ENCODE measurements at regions not wholly inside any gene's neighbourhood (a gene's known extent, or its start where the extent isn't known, plus 50 kb on each side); places are given as distances from the start of the nearest gene placed in this dataset.
A peak's percentile ranks its signal among the peaks of the same experiment; 100 is the strongest.
"Not testable (repeated sequence)": the region's sequence is repeated elsewhere in the genome, so short reads cannot be mapped to it uniquely, and the experiment has no call there.

DNA sequence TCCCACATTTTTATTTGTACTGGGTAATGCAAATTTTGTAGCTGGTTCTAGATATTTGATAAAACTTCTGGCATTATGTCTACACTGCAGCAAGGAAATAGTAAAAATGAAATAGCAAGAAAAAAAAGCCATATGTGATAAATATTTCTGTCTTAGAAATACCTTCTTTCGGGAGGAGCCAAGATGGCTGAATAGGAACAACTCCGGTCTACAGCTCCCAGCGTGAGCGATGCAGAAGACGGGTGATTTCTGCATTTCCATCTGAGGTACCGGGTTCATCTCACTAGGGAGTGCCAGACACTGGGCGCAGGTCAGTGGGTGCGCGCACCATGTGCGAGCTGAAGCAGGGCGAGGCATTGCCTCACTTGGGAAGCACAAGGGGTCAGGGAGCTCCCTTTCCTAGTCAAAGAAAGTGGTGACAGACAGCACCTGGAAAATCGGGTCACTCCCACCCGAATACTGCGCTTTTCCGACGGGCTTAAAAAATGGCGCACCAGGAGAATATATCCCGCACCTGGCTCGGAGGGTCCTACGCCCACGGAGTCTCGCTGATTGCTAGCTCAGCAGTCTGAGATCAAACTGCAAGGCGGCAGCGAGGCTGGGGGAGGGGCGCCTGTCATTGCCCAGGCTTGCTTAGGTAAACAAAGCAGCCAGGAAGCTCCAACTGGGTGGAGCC is 461.4 kb downstream of the ZWINT start:
- DNase-seq (ENCODE audit: low read depth) = not testable (repeated sequence)

DNA sequence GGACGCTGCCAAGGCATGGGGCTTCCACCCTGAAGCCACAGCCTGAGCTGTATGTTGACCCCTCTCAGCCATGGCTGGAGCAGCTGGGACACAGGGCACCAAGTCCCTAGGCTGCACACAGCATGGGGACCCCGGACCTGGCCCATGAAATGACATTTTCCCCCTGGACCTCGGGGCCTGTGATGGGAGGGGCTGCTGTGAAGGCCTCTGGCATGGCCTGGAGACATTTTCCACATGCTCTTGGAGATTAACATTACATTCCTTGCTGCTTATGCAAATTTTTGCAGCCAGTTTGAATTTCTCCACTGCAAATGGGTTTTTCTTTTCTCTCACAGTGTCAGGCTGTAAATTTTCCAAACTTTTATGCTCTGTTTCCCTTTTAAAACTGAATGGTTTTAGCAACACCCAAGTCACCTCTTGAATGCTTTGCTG is 463.6 kb downstream of the ZWINT start:
- DNase-seq (ENCODE audit: low read depth) = no peak

DNA sequence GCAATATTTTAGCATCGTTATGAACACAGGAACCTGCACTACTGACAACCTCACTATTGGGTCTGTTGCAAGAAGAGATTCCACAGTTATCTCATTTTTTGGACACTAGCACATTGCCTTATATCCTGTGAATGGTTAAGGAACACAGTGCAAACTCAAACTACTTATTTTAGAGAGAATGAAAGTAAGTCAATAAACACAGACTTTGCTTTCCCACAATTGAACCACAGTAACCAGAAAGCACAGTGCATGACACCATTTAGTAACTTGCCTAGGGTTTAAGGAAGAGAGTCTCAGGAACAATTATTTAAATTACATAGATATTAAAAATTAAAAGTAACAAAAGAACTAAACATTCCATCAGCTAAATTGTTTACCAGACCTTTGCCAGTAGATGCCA is 468.8 kb downstream of the ZWINT start:
- no peak for DNase-seq (ENCODE audit: low read depth)

DNA sequence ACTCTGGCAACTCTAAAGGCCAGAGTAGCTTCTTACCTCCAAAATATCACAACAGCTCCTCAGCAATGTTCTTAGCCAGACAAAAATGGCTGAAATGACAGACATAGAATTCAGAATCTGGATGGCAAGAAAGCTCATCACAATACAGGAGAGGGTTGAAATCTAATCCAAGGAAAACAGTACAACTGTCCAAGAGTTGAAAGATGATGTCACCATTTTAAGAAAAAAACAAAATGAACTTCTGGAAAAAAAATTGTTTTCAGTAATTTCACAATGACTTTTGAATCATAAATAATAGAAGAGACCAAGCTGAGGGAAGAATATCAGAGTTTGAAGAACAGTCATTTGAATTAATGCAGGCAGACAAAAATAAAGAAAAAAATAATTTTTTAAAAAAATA is 479.5 kb downstream of the ZWINT start:
- DNase-seq (ENCODE audit: low read depth) = no peak

DNA sequence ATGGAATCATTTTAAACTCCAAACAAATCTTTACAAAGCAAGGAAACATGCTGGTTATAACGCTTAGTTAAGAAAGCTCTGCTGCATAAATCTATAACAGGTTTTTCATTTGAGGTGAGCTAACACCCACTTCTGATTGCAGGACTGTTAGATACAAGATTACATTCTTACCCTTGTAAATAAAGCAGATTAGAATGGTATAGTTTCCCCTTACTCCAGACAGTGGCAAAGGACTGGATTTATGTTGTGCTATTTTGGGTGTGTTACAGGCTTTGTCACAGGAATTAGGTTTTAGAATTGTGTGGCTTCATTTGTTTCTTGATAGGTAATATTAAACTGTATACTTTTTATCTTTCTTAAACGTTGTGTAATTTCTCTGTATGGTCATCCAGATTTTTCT is 487.6 kb downstream of the ZWINT start:
- no peak for DNase-seq (ENCODE audit: low read depth)

DNA sequence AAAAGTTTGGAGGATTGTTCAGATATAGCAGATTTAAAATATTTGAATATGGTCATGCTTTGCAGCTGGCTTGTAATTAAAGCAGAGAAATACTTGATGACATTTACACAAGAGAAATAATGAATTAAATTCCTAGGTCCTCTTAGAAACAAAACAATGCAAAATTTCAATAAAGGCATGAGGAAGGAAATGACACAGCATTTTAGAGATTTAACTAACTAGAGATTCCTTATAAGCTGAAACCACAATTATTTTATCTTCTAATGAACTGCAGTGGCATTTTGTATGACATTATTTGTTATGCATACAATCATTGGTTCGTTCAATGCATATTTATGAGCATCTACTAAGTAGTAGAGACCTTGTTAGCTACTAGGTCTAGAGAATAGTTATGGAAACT is 490.9 kb downstream of the ZWINT start:
- DNase-seq (ENCODE audit: low read depth) = no peak

DNA sequence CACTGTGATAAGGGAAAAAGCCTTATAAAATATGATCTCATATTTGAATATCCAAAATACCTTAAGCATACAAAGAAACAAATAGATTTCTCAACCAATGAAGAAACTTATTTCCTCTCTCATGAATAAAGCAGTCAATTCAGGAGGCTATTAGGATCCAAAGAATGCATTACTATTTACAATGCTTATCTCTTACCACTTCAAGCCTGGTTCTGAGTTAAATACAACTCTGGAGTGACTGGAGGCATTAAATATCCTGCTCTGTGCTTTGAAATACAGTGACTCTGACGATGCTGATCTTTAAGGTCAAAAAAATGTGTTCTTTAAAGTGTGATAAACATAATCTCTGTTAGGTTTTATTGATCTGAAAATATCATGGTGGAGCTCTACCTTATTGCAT is 493.2 kb downstream of the ZWINT start:
- no peak for DNase-seq (ENCODE audit: low read depth)

DNA sequence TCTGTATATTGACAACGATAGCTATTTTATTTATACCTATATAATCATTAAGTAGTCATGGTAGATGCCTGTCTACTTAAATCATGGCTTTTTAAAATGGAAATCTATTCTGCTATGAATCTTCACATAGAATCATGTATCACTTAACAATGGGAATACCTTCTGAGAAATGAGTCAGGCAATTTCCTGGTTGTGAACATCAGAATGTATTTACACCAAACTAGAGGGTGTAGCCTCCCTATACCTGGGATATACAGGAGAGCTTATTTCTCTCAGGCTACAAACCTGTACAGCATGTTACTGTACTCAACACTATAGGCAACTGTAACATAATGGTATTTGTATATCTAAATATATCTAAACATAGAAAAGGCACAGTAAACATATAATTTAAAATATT is 502.3 kb downstream of the ZWINT start:
- no peak for DNase-seq (ENCODE audit: low read depth)

DNA sequence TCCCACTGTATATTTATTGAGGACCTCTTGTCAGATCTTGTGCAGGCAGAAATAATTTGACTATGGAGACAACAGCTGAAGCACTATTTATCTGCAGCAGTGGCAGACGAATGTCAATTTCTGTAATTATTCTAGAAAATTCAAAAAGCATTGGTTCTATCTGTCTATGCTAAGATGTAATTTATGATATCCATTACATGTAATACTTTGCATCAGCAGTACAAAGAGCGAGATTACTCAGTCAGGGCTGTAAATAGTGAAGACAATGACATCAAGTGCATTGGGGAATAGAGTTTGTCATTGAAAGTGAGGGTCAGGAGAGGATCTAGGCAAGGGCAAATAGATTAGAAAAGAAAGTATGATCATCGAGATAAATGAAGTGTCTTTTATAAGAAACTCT is 508.2 kb downstream of the ZWINT start:
- DNase-seq (ENCODE audit: low read depth) = no peak

DNA sequence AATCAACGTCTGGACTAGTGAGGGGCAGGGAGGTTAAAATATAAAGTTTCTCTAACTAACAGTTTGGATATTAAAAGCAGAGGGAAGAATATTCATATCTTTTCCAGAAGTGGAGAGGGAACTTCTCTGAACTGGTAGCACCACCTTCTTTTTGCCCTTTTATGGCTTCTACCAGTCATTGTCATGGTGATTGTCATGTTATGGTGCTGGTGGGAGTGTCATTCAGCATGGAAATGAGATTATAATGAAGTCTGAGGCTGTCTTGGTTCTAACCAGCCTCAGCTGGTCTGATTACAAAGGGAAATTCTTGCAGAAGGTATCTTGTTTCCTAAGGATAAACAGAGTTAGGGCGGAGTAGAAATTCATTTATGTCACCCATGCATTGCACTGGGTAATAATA is 523.8 kb downstream of the ZWINT start:
- no peak for DNase-seq (ENCODE audit: low read depth)

DNA sequence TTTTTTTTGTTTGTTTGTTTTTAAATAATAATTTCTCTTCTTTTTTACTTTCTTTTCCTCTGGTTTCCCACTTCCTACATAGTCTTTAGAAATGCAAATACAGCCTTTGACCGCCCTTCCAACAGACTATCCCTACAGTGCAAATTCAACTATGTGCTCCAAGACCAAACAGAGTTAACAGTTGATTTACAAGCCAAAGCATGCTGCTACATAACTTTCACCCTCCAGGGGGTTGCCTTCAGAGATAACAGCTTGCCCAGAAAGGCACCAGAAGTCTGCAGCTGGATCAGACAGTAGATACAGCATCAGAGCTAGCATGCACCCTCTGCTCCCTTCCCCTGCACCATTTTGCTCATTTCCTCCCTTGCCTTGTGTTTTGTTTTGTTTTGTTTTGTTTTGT is 539.0 kb downstream of the ZWINT start:
- no peak for DNase-seq (ENCODE audit: low read depth)

DNA sequence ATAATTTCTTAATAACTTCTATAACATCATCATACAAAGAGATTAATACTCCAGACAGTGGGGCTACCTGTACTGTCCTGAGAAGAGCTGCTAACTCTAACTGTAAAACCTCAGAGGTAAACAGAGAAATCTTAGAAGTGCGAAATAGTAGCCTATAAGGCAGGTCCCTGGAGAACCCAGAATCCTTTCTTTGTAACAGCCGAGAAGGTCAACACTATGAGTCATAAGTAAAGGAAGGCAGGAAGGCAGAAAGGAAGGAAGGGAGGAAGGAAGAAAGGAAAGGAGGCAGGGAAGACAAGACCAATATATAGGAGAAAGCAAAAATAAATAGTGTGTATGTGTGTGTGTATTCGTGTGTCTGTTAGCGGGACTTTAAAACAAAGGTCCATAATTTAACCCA is 540.6 kb downstream of the ZWINT start:
- no peak for DNase-seq (ENCODE audit: low read depth)

DNA sequence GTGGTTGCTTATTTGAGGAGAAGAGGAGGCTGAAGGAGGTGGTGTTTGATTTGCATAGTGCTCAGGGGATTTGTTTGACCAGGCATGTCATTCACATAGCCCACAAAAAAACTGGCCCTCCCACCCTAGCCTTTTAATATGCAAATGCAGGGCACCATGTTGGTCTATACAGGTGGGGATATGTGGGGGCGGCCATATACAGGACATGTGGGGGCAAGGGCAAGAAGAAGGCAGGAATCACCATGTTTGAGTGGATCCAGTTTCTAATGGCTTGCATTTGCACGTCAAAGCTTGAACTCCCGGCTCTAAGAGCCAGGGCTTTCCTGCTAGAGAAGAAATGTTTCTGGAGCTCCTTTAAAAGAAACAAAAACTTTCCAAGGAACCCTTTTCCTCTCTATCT is 541.0 kb downstream of the ZWINT start:
- DNase-seq (ENCODE audit: low read depth) = no peak

DNA sequence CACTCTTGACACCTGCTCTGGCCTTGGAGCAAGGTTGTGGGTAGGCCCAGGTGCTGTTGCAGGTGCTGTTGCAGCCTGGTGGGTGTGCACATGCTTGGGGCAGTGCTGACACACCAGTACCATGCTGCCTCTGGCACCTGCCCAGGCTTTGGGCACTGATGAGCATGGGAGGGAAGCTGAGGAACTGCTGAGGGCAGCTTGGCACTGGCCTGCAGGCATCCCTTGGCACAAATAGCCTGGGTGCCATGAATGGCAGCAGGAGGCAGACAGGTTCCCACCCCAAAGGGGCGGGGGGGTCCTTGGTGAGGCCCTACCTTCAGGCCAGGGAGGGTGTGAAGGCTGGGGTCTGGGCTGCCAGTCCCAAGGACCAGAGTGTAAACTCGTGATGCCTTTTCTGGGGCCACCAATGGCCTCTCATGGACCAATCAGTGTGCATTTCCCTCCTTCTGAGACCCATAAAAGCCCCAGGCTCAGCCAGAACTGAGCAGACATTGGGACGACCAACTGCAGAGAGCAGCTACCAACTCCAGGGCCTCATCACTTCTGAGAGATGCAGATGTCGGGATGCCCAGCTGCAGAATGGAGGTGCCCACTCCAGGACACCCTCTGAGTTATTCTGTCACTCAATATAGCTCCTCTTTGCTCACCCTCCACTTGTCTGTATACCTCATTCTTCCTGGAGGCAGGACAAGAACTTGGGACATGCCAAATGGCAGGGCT is 547.4 kb downstream of the ZWINT start:
- no peak for DNase-seq (ENCODE audit: low read depth)

DNA sequence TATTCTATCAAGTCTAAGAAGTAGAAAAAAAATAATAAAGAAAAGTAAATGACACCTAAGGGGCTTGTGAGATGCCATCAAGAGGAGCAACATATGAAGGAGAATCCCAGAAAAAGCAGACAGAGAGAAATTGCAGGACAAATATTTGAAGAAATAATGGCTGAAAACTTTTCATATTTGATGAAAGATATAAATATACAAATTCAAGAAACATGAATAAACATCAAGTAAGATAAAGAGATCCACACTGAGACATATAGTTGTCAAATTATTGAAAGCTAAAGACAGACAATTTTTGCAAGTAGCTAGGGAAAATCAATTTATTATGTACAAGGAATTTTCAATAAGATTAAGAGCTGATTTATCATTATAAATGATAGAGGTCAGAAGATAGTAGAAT is 558.0 kb downstream of the ZWINT start:
- no peak for DNase-seq (ENCODE audit: low read depth)

DNA sequence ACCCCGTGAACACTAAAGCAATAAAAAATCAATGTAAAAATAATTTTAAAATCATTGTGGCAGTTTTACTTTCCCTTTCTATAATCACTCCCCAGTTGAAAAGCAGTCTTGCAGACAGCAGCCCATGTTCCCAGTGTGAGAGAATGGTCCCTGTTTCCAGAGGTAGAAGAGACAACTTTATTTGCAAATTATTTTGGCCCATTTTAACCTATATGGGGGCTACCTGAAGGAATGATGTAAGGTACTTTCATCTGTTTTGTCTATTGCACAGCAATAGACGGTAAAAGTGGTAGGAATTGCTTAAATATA is 559.8 kb downstream of the ZWINT start:
- no peak for DNase-seq (ENCODE audit: low read depth)

DNA sequence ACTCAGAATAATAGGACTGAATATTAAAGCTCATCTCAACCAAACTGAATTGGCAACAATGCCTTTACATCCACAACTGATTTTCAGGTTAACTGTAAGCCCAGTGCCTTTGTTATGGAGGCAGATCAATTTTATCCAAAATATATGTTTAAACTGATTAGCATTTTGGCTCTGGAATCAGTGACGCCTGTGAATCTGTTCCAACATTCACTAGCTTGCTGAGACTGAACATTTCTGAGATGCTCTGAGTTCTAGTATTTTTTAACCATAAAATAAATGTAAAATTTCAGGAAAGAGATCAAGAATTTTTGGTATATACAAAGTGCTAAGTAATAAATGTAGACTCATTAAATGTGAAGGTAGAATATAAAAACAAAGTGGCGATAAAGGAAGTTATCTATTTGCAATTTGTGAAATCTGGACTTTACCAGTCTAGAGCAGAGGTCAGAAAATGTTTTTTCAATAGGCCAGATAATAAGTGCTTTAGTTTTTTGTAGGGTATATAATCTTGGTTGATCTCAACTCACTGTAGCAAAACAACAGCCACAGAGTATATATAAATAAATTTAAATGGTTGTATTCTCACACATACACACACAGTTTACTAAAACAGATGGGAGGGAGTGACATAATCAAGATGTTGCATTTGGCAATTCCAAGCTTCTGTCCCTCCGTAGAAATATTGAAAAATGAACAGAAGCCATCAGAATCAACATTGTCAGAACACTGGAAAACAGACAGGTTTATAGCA is 560.3 kb downstream of the ZWINT start:
- no peak for DNase-seq (ENCODE audit: low read depth)

DNA sequence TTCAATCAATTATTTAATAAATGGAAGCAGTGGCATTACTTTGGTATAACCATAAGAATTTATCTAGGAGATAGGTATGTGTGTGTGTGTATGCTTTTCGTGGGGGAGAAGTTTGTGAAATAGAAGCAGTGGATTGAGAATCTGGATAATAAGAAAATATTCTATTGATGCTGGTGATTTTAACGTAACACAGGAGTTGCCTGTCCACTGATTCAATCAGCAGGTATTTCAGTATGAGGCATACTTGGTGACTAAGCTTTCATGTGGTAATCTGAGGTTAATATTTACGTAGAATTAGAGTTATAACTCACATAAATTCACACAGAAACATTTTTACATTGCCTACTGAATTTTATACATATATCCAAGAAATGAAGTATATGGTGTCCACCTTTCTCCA is 568.0 kb downstream of the ZWINT start:
- peak; percentile 50 for DNase-seq (ENCODE audit: low read depth)

DNA sequence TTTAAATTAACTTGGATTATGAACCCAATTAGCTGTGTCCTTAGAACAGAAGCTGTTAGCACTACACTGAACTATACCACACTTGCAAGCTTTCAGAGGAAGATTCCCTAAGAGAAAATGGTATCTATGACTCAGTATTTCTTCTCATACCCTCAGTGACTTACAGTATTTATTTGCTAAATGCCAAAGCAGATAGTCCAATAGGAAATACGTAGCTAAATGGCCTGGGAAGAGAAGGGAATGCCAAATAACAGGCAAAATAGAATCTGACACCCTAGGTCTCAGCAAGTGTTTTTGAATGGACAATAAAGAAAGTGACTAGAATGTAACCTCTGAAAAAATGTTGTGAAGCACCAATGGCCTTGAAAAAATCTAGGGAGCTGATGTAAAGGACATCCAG is 570.8 kb downstream of the ZWINT start:
- not testable (repeated sequence) for DNase-seq (ENCODE audit: low read depth)

DNA sequence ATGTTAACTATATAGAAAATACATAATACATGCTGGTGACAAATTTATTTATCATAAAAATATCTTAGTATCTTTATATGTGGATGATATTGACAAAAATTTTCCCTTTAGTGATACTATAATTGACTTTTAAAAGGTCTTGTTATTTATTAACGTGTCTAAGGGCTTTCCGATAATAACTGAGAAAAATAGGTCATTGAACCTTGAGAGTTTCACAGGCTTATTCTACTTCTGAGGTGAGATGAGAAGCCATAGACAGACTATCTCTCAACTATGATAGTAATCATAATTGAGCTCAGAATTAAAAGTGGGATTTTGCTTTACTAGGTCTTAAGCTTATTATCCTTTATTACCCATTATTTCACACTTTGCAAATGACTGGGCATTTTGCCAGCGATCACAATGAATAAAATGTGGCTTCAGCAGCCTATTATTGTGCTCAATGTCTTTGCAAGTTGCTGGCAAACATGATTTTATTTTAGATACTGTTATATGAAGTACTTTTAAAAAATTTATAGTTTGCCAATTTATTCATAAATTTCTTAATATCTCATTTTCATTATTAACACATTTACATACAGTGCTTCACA is 574.5 kb downstream of the ZWINT start:
- DNase-seq (ENCODE audit: low read depth) = no peak

DNA sequence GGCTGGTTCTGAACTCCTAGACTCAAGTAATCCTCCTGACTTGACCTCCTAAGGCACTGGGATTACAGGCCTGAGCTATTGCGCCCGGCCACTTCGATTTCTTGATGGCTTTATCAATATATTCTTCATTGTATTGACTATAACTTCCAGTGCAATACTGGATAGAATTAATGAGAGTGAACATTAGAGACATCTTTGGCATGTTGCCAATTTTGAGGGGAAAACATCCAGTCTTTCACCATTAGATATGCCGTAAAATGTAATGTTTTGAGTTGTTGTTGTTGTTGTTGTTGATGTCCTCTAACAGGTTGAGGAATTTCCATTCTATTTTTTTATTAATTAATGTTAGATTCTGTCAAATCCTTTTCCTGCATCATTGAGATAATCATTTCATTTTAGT is 578.9 kb downstream of the ZWINT start:
- no peak for DNase-seq (ENCODE audit: low read depth)

DNA sequence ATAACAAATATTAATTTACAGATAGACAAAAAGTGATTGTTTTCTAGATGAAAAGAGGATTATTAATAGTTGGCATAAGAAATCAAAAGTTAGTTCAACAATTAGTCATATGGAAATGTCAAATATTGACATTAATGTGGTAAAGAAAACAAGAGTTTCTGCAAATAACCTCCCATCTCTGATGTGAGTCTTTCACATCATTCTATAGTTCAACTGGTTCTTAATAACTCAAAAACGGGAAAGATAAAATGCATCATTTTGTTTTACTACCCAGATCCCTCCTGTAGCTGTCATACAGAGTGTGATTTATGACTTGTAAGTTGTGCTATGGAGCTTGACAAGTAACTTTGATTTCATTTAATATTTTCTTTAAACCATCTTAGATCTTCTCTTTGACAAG is 594.8 kb downstream of the ZWINT start:
- no peak for DNase-seq (ENCODE audit: low read depth)

DNA sequence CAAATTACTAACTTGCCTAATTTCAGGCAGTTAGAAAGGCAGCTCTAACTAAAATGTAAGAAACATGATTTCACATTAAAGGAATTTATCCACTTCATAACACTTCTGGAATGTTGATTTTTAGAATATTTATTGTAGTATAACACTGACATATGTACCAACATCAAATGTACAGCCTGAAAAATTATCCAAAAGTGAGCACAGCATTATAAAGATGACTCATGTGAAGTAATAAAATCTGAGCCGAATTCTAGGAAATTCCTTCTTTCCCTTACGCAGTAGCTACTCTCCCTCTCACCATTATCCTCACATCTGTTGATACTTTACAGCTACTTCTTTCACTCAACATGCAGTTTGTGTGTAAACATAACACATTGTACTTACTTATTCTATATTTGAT is 610.6 kb downstream of the ZWINT start:
- peak; percentile 67 for DNase-seq (ENCODE audit: low read depth)
